Adrenal gland (tissue), 9 donors: ENCODE measurements at regions not wholly inside any gene's neighbourhood (a gene's known extent, or its start where the extent isn't known, plus 50 kb on each side); places are given as distances from the start of the nearest gene placed in this dataset.

ENCODE experiments used
- DNase-seq, 7 donors: peaks; one replicate each; pipeline ENCODE4 v3.0.0-alpha.2; 2019 to 2020
- H3K27ac ChIP-seq, 5 donors: fragments of 200-600 bp; sonication (generic) in 4 of 5; 1 replicate in 3 of 5; 2 replicates in 2 of 5; pipeline versions ENCODE4 v1.5.1 to v1.8.0; 2016 to 2020; ENCODE audit warnings: mild to moderate bottlenecking in 1 of 5
- H3K27me3 ChIP-seq: fragments of 200-600 bp; 2 replicates; pipeline ENCODE4 v1.8.0; 2021
- H3K36me3 ChIP-seq, 2 donors: fragments of 200-600 bp; replicated peaks in 1 of 2; 1 replicate in 1 of 2; 2 replicates in 1 of 2; pipeline versions ENCODE4 v1.5.1 to v1.8.0; 2018 to 2022
- H3K4me1 ChIP-seq, 2 donors: fragments of 200-600 bp; replicated peaks in 1 of 2; 1 replicate in 1 of 2; 2 replicates in 1 of 2; pipeline versions ENCODE4 v1.5.1 to v1.8.0; 2018 to 2021
- H3K4me3 ChIP-seq, 4 donors: fragments of 200-600 bp; sonication (generic) in 3 of 4; one replicate each; pipeline ENCODE4 v1.5.1; 2016 to 2018
- H3K9me3 ChIP-seq, 3 donors: fragments of 200-600 bp; sonication (generic) in 1 of 3; replicated peaks in 1 of 3; 1 replicate in 2 of 3; 2 replicates in 1 of 3; pipeline versions ENCODE4 v1.5.1 to v1.8.0; 2016 to 2021
- POLR2A ChIP-seq, 2 donors: fragments of 450-650 bp; IDR thresholded peaks; one replicate each; pipeline ENCODE4 v1.6.1; 2017; ENCODE audit warnings: antibody characterized with exemption in 2 of 2, mild to moderate bottlenecking in 2 of 2, moderate library complexity in 1 of 2
- WGBS, 4 donors: extraction: QIAGEN DNeasy Blood & Tissue Kit in 2 of 4; methylation state at CpG; one replicate each; pipeline versions ENCODE4 v1.1.5 to v1.1.7; 2013 to 2017; 5-methylcytosine and 5-hydroxymethylcytosine counted together
- intact Hi-C, 2 donors: fragments of 100-400 bp; cut with DNase I; formaldehyde crosslinking; loops; one replicate each; pipeline versions ENCODE4 v1.14.1 to v1.15.0; 2022 to 2023
- TF ChIP-seq, protein P1 (sequence below), 6 experiments: fragments of 450-650 bp in 4 of 6; fragments of 200-600 bp in 2 of 6; sonication (generic) in 1 of 6; IDR thresholded peaks; 1 replicate in 5 of 6; 2 replicates in 1 of 6; pipeline versions ENCODE4 v1.5.1 to v1.8.0; 2016 to 2021; ENCODE audit warnings: antibody characterized with exemption in 6 of 6, mild to moderate bottlenecking in 2 of 6, moderate library complexity in 1 of 6
- donor health status: healthy with polysubstance abuse.
- donor health status: Bipolar disorder and iron deficiency.
- donor health status: DM: yes; HTN: yes; CAD: no.
- donor health status: DM: no; HTN: no; CAD: no.
- donor health status: DM: no; HTN: no; CAD: no.

DNA sequence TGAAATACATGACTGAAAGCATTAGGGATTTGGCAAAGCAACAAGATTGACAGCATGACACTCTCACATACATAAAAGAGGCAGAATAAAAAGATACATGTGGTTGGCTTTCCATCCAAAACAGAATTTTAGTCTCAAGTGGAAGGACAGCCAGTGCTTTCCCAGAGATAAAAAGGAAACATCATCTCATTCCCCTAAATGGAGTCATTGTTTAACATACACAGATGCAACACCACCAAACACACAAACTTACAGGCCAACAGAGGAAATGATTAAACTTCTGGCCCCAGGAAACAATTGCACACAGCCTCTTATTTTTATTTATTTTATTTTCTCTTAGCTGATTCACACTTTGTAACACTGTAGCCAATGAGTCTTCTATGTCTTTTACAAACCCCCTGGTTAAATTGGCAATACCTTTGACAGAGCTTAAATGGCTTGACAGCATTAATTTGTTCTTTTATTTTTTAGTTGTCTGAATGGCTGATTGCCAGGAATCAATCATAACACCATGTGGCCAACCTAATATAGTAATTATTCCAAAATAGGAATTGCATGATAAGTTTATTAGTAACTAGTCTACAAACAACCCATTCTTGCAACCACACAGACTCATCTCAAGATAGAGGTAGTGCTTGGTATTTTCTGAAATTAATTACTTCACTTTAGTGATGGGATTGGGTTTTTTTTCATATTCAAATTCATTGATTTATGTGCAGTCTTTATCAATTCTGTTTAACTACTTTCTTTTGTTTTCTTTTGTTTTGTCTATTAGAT, 190.5 kb downstream of the RND3 start:
- TF ChIP-seq POLR2A (IDR thresholded peaks at IDR 0.05) = no peak
- TF ChIP-seq, protein P1, sequence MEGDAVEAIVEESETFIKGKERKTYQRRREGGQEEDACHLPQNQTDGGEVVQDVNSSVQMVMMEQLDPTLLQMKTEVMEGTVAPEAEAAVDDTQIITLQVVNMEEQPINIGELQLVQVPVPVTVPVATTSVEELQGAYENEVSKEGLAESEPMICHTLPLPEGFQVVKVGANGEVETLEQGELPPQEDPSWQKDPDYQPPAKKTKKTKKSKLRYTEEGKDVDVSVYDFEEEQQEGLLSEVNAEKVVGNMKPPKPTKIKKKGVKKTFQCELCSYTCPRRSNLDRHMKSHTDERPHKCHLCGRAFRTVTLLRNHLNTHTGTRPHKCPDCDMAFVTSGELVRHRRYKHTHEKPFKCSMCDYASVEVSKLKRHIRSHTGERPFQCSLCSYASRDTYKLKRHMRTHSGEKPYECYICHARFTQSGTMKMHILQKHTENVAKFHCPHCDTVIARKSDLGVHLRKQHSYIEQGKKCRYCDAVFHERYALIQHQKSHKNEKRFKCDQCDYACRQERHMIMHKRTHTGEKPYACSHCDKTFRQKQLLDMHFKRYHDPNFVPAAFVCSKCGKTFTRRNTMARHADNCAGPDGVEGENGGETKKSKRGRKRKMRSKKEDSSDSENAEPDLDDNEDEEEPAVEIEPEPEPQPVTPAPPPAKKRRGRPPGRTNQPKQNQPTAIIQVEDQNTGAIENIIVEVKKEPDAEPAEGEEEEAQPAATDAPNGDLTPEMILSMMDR (IDR thresholded peaks at IDR 0.05) = no peak
- Histone ChIP-seq H3K9me3 (peaks cover 0 to 8% (median 0%) of the 10 kb centered on the region in 3 donors), H3K27ac (no peak overlapping the region), H3K4me3 (no peak overlapping the region), H3K36me3 (no peaks in the 10 kb centered on the region), H3K27me3 (no peaks in the 10 kb centered on the region), H3K4me1 (no peaks in the 10 kb centered on the region)
- DNase-seq = no peak
- intact Hi-C loops = no loop called here

DNA sequence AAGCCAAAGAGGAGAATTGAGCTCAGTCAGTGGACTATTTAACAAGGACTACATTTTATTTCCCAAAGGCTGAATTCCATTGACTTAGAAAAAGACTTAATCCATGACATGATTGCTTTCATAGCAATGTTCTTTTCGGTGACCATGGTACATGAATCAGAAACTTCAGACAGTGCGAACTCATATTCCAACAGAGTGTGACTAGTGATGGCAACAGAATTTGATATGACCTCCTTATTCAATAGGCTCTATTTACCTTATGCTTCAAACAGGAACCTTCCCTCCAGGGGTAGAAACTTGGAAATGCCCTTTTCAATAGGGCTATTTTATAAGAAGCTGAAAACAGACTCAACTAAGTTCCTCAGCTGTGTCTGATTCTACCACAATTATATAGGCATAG, 191.9 kb downstream of the RND3 start:
- intact Hi-C loops = no loop called here
- Histone ChIP-seq H3K27ac (no peak overlapping the region), H3K27me3 (no peaks in the 10 kb centered on the region), H3K4me1 (no peaks in the 10 kb centered on the region), H3K4me3 (no peak overlapping the region), H3K36me3 (no peaks in the 10 kb centered on the region), H3K9me3 (peaks cover 0 to 8% (median 0%) of the 10 kb centered on the region in 3 donors)
- 85 to 94% (median 93%) methylated on average over 2 of the region's 2 CpGs for WGBS, 4 donors
- DNase-seq = no peak
- TF ChIP-seq, protein P1 (IDR thresholded peaks at IDR 0.05) = no peak
- no peak for TF ChIP-seq POLR2A (IDR thresholded peaks at IDR 0.05)

DNA sequence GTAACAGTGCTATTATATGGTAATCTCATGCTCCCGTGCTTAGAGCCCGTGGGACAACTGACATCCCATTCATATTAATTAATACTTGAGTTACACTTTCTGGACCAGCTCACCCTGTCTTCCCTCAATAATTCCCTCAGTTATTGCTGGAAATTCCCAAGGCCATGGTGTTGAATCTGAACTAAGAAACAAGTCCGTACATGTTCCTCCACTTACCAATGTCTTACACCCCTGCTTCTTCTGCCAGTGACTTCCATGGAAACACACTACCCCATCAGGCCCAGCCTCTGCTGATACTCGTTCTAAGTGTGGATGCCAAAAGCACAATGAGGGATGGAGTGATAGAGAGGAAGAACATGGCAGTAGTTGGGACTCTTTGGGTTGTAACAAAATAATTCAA, 193.7 kb downstream of the RND3 start:
- DNase-seq = no peak
- no peak for TF ChIP-seq POLR2A (IDR thresholded peaks at IDR 0.05)
- TF ChIP-seq, protein P1 (IDR thresholded peaks at IDR 0.05) = no peak
- no peaks in the 10 kb centered on the region for H3K36me3 ChIP-seq
- no peak overlapping the region for H3K4me3 ChIP-seq
- H3K4me1 ChIP-seq = no peaks in the 10 kb centered on the region
- WGBS, 4 donors = 84 to 93% (median 89%) methylated on average over 4 of the region's 4 CpGs
- intact Hi-C loops = no loop called here
- no peak overlapping the region for H3K27ac ChIP-seq
- peaks cover 0 to 8% (median 0%) of the 10 kb centered on the region in 3 donors for H3K9me3 ChIP-seq
- no peaks in the 10 kb centered on the region for H3K27me3 ChIP-seq

DNA sequence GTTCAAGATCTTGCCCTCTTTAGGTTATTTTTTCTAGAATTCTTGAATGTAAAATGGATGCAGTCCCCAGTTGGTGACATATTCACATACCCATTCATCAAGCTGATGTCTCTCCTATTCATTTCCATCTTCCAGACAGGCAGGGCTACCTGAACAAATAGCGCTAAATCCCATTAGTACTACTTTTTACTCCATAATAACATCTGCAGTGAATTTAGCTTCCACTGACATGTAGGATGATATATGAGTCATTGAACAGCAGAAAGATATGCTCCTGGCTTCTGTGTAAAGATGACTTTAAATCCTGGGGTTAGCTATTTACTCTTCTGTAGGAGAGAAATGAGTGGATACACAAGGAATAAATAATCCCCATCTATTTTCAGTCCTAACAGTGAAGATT, 194.7 kb downstream of the RND3 start:
- Histone ChIP-seq H3K27me3 (no peaks in the 10 kb centered on the region), H3K4me3 (no peak overlapping the region), H3K4me1 (no peaks in the 10 kb centered on the region), H3K27ac (no peak overlapping the region), H3K36me3 (no peaks in the 10 kb centered on the region), H3K9me3 (peaks cover 0 to 8% (median 0%) of the 10 kb centered on the region in 3 donors)
- intact Hi-C loops = no loop called here
- no peak for DNase-seq
- WGBS, 4 donors = 68 to 77% (median 73%) methylated on average over 1 of the region's 1 CpG
- TF ChIP-seq, protein P1 (IDR thresholded peaks at IDR 0.05) = no peak
- TF ChIP-seq POLR2A (IDR thresholded peaks at IDR 0.05) = no peak
